IMR-90 (cell line): ENCODE measurements at regions not wholly inside any gene's neighbourhood (a gene's known extent, or its start where the extent isn't known, plus 50 kb on each side); places are given as distances from the start of the nearest gene placed in this dataset.

Source experiments
- ATAC-seq: fragments of 200-7000 bp; cut with Tn5 transposase; 2 replicates; pipeline ENCODE4 v1.9.1; 2020; ENCODE audit warnings: low read depth, mild to moderate bottlenecking, moderate library complexity
- BruUV-seq: library from RNA; stranded (reverse); fragments of 400-500 nt; replicated peaks from 2 replicates; lab custom pipeline; 2021; lab: Mats Ljungman, UMichigan
- CTCF ChIA-PET: fragments of 300-600 bp; formaldehyde crosslinking; extraction: SDS; loops from one replicate; lab custom pipeline; 2021; ENCODE audit warnings: antibody characterized with exemption; lab: Yijun Ruan, JAX
- POLR2A ChIA-PET: fragments of 300-600 bp; sonication (Branson Sonifier 250); formaldehyde crosslinking; loops from one replicate; lab custom pipeline; 2022; ENCODE audit warnings: antibody characterized with exemption; ENCODE audit not compliant: unreplicated experiment; lab: Charles Lee
- DNase-seq: peaks from one replicate; pipeline ENCODE4 v3.0.0; 2013
- H2AFZ ChIP-seq: replicated peaks from 2 replicates; pipeline ENCODE3; 2013; ENCODE audit warnings: low read length, mild to moderate bottlenecking; ENCODE audit not compliant: poor library complexity
- H2AK5ac ChIP-seq: 2 replicates; pipeline ENCODE4 v1.6.1; 2013; ENCODE audit warnings: low read depth, low read length, inconsistent platforms
- H2AK9ac ChIP-seq: replicated peaks from 2 replicates; pipeline ENCODE3; 2013; ENCODE audit warnings: mild to moderate bottlenecking, low read depth, low read length, moderate library complexity; ENCODE audit not compliant: poor library complexity
- H2BK120ac ChIP-seq: 2 replicates; pipeline ENCODE4 v1.6.1; 2013; ENCODE audit warnings: low read depth, low read length, inconsistent platforms
- H2BK15ac ChIP-seq: 3 replicates; pipeline ENCODE4 v1.6.1; 2013; ENCODE audit warnings: low read depth, low read length, inconsistent platforms
- H2BK20ac ChIP-seq: 2 replicates; pipeline ENCODE4 v1.6.1; 2013; ENCODE audit warnings: low read depth, mild to moderate bottlenecking, inconsistent platforms, low read length, moderate library complexity
- H2BK5ac ChIP-seq: 2 replicates; pipeline ENCODE4 v1.6.1; 2013; ENCODE audit warnings: mild to moderate bottlenecking, low read depth, low read length, inconsistent platforms; ENCODE audit not compliant: poor library complexity, severe bottlenecking
- H3K14ac ChIP-seq: replicated peaks from 2 replicates; pipeline ENCODE4 v1.6.1; 2013; ENCODE audit warnings: low read depth, low read length, inconsistent platforms
- H3K18ac ChIP-seq: 2 replicates; pipeline ENCODE4 v1.6.1; 2013; ENCODE audit warnings: low read depth, low read length, control low read depth
- H3K23ac ChIP-seq: 2 replicates; pipeline ENCODE4 v1.6.1; 2013; ENCODE audit warnings: low read depth, low read length, inconsistent platforms
- H3K27ac ChIP-seq: 2 replicates; pipeline ENCODE4 v1.5.1; 2013; ENCODE audit warnings: mild to moderate bottlenecking, control low read depth, low read length; ENCODE audit not compliant: insufficient read depth
- H3K27me3 ChIP-seq: 2 replicates; pipeline ENCODE4 v1.6.1; 2013; ENCODE audit warnings: low read length; ENCODE audit not compliant: control insufficient read depth, insufficient read depth
- H3K36me3 ChIP-seq: 2 replicates; pipeline ENCODE4 v1.6.1; 2013; ENCODE audit warnings: low read length, mixed read lengths; ENCODE audit not compliant: control insufficient read depth, insufficient read depth
- H3K4ac ChIP-seq: 2 replicates; pipeline ENCODE4 v1.6.1; 2013; ENCODE audit warnings: low read depth, low read length, inconsistent platforms
- H3K4me1 ChIP-seq: 2 replicates; pipeline ENCODE4 v1.6.1; 2013; ENCODE audit warnings: low read length, mixed read lengths; ENCODE audit not compliant: control insufficient read depth, insufficient read depth
- H3K4me2 ChIP-seq: 2 replicates; pipeline ENCODE4 v1.6.1; 2013; ENCODE audit warnings: low read depth, mild to moderate bottlenecking, control low read depth, low read length, moderate library complexity
- H3K4me3 ChIP-seq: 2 replicates; pipeline ENCODE4 v1.5.1; 2013; ENCODE audit warnings: low read depth, mild to moderate bottlenecking, control low read depth, low read length, moderate library complexity; ENCODE audit not compliant: insufficient read depth
- H3K56ac ChIP-seq: 2 replicates; pipeline ENCODE4 v1.6.1; 2013; ENCODE audit warnings: low read length, inconsistent platforms; ENCODE audit not compliant: insufficient read depth; ENCODE audit errors: extremely low read depth
- H3K79me1 ChIP-seq, 2 experiments: 2 replicates each; pipeline ENCODE4 v1.6.1; 2013; ENCODE audit warnings: low read length in 2 of 2, inconsistent platforms in 1 of 2, low read depth in 1 of 2
- H3K9ac ChIP-seq: 2 replicates; pipeline ENCODE4 v1.6.1; 2013; ENCODE audit warnings: low read depth, low read length, control low read depth
- H3K9me1 ChIP-seq: 2 replicates; pipeline ENCODE4 v1.6.1; 2013; ENCODE audit warnings: low read length, inconsistent platforms; ENCODE audit not compliant: insufficient read depth
- H3K9me3 ChIP-seq: 2 replicates; pipeline ENCODE4 v1.6.1; 2013; ENCODE audit warnings: low read length; ENCODE audit not compliant: control insufficient read depth, insufficient read depth
- H4K20me1 ChIP-seq: 2 replicates; pipeline ENCODE4 v1.6.1; 2013; ENCODE audit warnings: low read length, inconsistent platforms; ENCODE audit not compliant: insufficient read depth
- H4K5ac ChIP-seq: 2 replicates; pipeline ENCODE4 v1.6.1; 2013; ENCODE audit warnings: mild to moderate bottlenecking, low read depth, low read length, control low read depth
- H4K8ac ChIP-seq, 2 experiments: 2 replicates each; pipeline ENCODE4 v1.6.1; 2013; ENCODE audit warnings: low read depth in 2 of 2, low read length in 2 of 2, control low read depth in 1 of 2, inconsistent platforms in 1 of 2
- H4K91ac ChIP-seq: 2 replicates; pipeline ENCODE4 v1.6.1; 2013; ENCODE audit warnings: low read depth, low read length, inconsistent platforms; ENCODE audit not compliant: insufficient read depth
- CEBPB ChIP-seq: IDR thresholded peaks from 2 replicates; pipeline ENCODE4 v1.6.1; 2012; ENCODE audit warnings: low read depth, low read length, improper control_type of control experiment
- FOS ChIP-seq: fragments of 150-350 bp; IDR thresholded peaks from 2 replicates; pipeline ENCODE4 v1.6.1; 2016; ENCODE audit warnings: low read depth, low read length
- MAFK ChIP-seq: IDR thresholded peaks from 2 replicates; pipeline ENCODE4 v1.6.1; 2012; ENCODE audit warnings: low read depth, low read length, improper control_type of control experiment
- MXI1 ChIP-seq: IDR thresholded peaks from 2 replicates; pipeline ENCODE4 v1.6.1; 2012; ENCODE audit warnings: low read depth, mild to moderate bottlenecking, low read length, moderate library complexity, borderline replicate concordance
- NFE2L2 ChIP-seq: fragments of 150-350 bp; IDR thresholded peaks from 2 replicates; pipeline ENCODE4 v1.6.1; 2016; ENCODE audit warnings: low read depth, mild to moderate bottlenecking, low read length
- WGBS, 2 experiments: methylation state at CpG; one replicate each; pipeline versions ENCODE4 v1.1.5 to v1.1.7; 2013; ENCODE audit warnings: missing lambda C conversion rate in 2 of 2; ENCODE audit not compliant: insufficient read length in 1 of 2; ENCODE audit errors: extremely low coverage in 2 of 2; 5-methylcytosine and 5-hydroxymethylcytosine counted together
- dilution Hi-C: fragments of 300-500 bp; cut with HindIII; formaldehyde crosslinking; loops from one replicate; pipeline ENCODE4 v1.14.3; 2018; ENCODE audit warnings: low sequenced_read_pairs; ENCODE audit not compliant: unreplicated experiment
- in situ Hi-C: fragments of 300-500 bp; cut with MboI; formaldehyde crosslinking; loops from 3 replicates; pipeline ENCODE4 v1.14.3; 2019; ENCODE audit warnings: low sequenced_read_pairs, inconsistent platforms, mixed read lengths
- intact Hi-C: fragments of 100-400 bp; cut with micrococcal nuclease; formaldehyde crosslinking; loops from 2 replicates; pipeline ENCODE4 v1.10.0; 2022

GRCh38 chr6:84547341-84547801, 217.0 kb downstream of the TBX18 start:
- no peaks in the 10 kb centered on the region for H4K20me1 ChIP-seq
- WGBS, 2 experiments, result 18% methylated on average over 3 of the region's 5 CpGs; no CpG with 5 or more reads in 1 of the 2 experiments
- no peak overlapping the region for H3K4me3 ChIP-seq
- H3K4me1 ChIP-seq, result no peaks in the 10 kb centered on the region
- no peak overlapping the region for H2BK120ac ChIP-seq
- ChIA-PET CTCF (no interaction called here), POLR2A (no interaction called here)
- in situ Hi-C loops, result no loop called here
- no peak overlapping the region for H2BK15ac ChIP-seq
- intact Hi-C loops, result no loop called here
- no peak overlapping the region for H3K4ac ChIP-seq
- H3K9ac ChIP-seq, result no peak overlapping the region
- BruUV-seq, result no TSS peak
- H3K27ac ChIP-seq, result no peak overlapping the region
- no peaks in the 10 kb centered on the region for H3K79me1 ChIP-seq
- no peak overlapping the region for H3K23ac ChIP-seq
- H4K91ac ChIP-seq, result no peak overlapping the region
- dilution Hi-C loops, result no loop called here
- TF ChIP-seq MAFK (no peak), FOS (no peak), NFE2L2 (0 out of 2 replicates have a peak, but pooled peaks have one; percentile 4), MXI1 (no peak), CEBPB (no peak)
- H3K27me3 ChIP-seq, result no peaks in the 10 kb centered on the region
- H4K5ac ChIP-seq, result no peak overlapping the region
- no peak overlapping the region for H2AFZ ChIP-seq
- no peak for DNase-seq
- H3K14ac ChIP-seq, result no peak overlapping the region
- H3K56ac ChIP-seq, result no peak overlapping the region
- no peak overlapping the region for H3K4me2 ChIP-seq
- no peak overlapping the region for H2BK20ac ChIP-seq
- H2BK5ac ChIP-seq, result no peak overlapping the region
- H2AK5ac ChIP-seq, result no peak overlapping the region
- H3K9me1 ChIP-seq, result no peaks in the 10 kb centered on the region
- no peak overlapping the region for H2AK9ac ChIP-seq
- no peak for ATAC-seq
- no peaks in the 10 kb centered on the region for H3K36me3 ChIP-seq
- no peak overlapping the region for H4K8ac ChIP-seq
- no peak overlapping the region for H3K18ac ChIP-seq
- H3K9me3 ChIP-seq, result no peaks in the 10 kb centered on the region
